GM19328 (cell line): ENCODE measurements at regions not wholly inside any gene's neighbourhood (a gene's known extent, or its start where the extent isn't known, plus 50 kb on each side); places are given as distances from the start of the nearest gene placed in this dataset.

Experiments used
- ATAC-seq: cut with Tn5 transposase; IDR thresholded peaks from one replicate; pipeline ENCODE4 v1.9.1; 2021; ENCODE audit warnings: mild to moderate bottlenecking, moderate library complexity; ENCODE audit not compliant: unreplicated experiment

GRCh38 chr13:106850973-106851650 is 283.2 kb upstream of the ARGLU1 start:
- ATAC-seq: no peak

- no peak for ATAC-seq
Measured at GRCh38 chr13:106846571-106847448, 278.9 kb upstream of the ARGLU1 start.

- no peak for ATAC-seq
Measured at GRCh38 chr13:106836186-106836802, 268.4 kb upstream of the ARGLU1 start.

GRCh38 chr13:106835477-106835876 is 267.5 kb upstream of the ARGLU1 start:
- ATAC-seq: no peak

- no peak for ATAC-seq
Measured at GRCh38 chr13:106821979-106822378, 254.0 kb upstream of the ARGLU1 start.

- no peak for ATAC-seq
Measured at GRCh38 chr13:106819413-106820180, 251.7 kb upstream of the ARGLU1 start.

GRCh38 chr13:106818971-106819370 is 251.0 kb upstream of the ARGLU1 start:
- ATAC-seq: no peak

- ATAC-seq: no peak
Measured at GRCh38 chr13:106815545-106815944, 247.6 kb upstream of the ARGLU1 start.

- ATAC-seq: no peak
Measured at GRCh38 chr13:106814463-106814862, 246.5 kb upstream of the ARGLU1 start.

- ATAC-seq: no peak
Measured at GRCh38 chr13:106810069-106810468, 242.1 kb upstream of the ARGLU1 start.

- no peak for ATAC-seq
Measured at GRCh38 chr13:106804991-106805390, 237.1 kb upstream of the ARGLU1 start.

GRCh38 chr13:106802917-106803316 is 235.0 kb upstream of the ARGLU1 start:
- no peak for ATAC-seq

- ATAC-seq: no peak
Measured at GRCh38 chr13:106799781-106800335, 231.9 kb upstream of the ARGLU1 start.

GRCh38 chr13:106797081-106797640 is 229.2 kb upstream of the ARGLU1 start:
- no peak for ATAC-seq

- ATAC-seq: no peak
Measured at GRCh38 chr13:106796280-106797047, 228.5 kb upstream of the ARGLU1 start.

- ATAC-seq: no peak
Measured at GRCh38 chr13:106795847-106796246, 227.9 kb upstream of the ARGLU1 start.

GRCh38 chr13:106794117-106794516 is 226.2 kb upstream of the ARGLU1 start:
- ATAC-seq: no peak

GRCh38 chr13:106789911-106790310 is 222.0 kb upstream of the ARGLU1 start:
- no peak for ATAC-seq

GRCh38 chr13:106786006-106786563 is 218.1 kb upstream of the ARGLU1 start:
- ATAC-seq: no peak
